ENCODE measurements at regions not wholly inside any gene's neighbourhood (a gene's known extent, or its start where the extent isn't known, plus 50 kb on each side); places are given as distances from the start of the nearest gene placed in this dataset.
"Not testable (repeated sequence)": the region's sequence is repeated elsewhere in the genome, so short reads cannot be mapped to it uniquely, and the experiment has no call there.

- no peak for DNase-seq (ENCODE audit: low read depth in 3 of 3)
Observed at GRCh38 chr14:58887931-58888330, 250.2 kb downstream of the DACT1 start.

GRCh38 chr14:58898655-58899316 lies 261.0 kb downstream of the DACT1 start:
- DNase-seq (ENCODE audit: low read depth in 3 of 3): no peak

GRCh38 chr14:58899317-58899713 lies 261.6 kb downstream of the DACT1 start:
- no peak for DNase-seq (ENCODE audit: low read depth in 3 of 3)

- DNase-seq (ENCODE audit: low read depth in 3 of 3): no peak
Observed at GRCh38 chr14:58901826-58902225, 264.1 kb downstream of the DACT1 start.

- no peak for DNase-seq (ENCODE audit: low read depth in 3 of 3)
Observed at GRCh38 chr14:58904776-58905175, 267.0 kb downstream of the DACT1 start.

GRCh38 chr14:58907803-58908202 lies 270.0 kb downstream of the DACT1 start:
- DNase-seq (ENCODE audit: low read depth in 3 of 3): no peak

GRCh38 chr14:58912287-58912686 lies 274.5 kb downstream of the DACT1 start:
- DNase-seq (ENCODE audit: low read depth in 3 of 3): no peak

GRCh38 chr14:58912799-58913432 lies 275.2 kb downstream of the DACT1 start:
- no peak for DNase-seq (ENCODE audit: low read depth in 3 of 3)

GRCh38 chr14:58914279-58914855 lies 274.1 kb upstream of the DAAM1 start:
- DNase-seq (ENCODE audit: low read depth in 3 of 3): no peak

GRCh38 chr14:58915646-58916045 lies 272.8 kb upstream of the DAAM1 start:
- no peak for DNase-seq (ENCODE audit: low read depth in 3 of 3)

GRCh38 chr14:58918066-58918738 lies 270.3 kb upstream of the DAAM1 start:
- no peak for DNase-seq (ENCODE audit: low read depth in 3 of 3)

- no peak for DNase-seq (ENCODE audit: low read depth in 3 of 3)
Observed at GRCh38 chr14:58919217-58919616, 269.2 kb upstream of the DAAM1 start.

GRCh38 chr14:58920230-58920629 lies 268.2 kb upstream of the DAAM1 start:
- no peak for DNase-seq (ENCODE audit: low read depth in 3 of 3)

- DNase-seq (ENCODE audit: low read depth in 3 of 3): not testable (repeated sequence)
Observed at GRCh38 chr14:58922201-58922940, 266.1 kb upstream of the DAAM1 start.

- DNase-seq (ENCODE audit: low read depth in 3 of 3): no peak
Observed at GRCh38 chr14:58923751-58924405, 264.6 kb upstream of the DAAM1 start.

GRCh38 chr14:58941629-58942028 lies 246.8 kb upstream of the DAAM1 start:
- DNase-seq (ENCODE audit: low read depth in 3 of 3): no peak

GRCh38 chr14:58942516-58942915 lies 246.0 kb upstream of the DAAM1 start:
- no peak for DNase-seq (ENCODE audit: low read depth in 3 of 3)

- no peak for DNase-seq (ENCODE audit: low read depth in 3 of 3)
Observed at GRCh38 chr14:58944343-58944967, 244.0 kb upstream of the DAAM1 start.

GRCh38 chr14:58944968-58945356 lies 243.5 kb upstream of the DAAM1 start:
- DNase-seq (ENCODE audit: low read depth in 3 of 3): no peak

GRCh38 chr14:58946431-58946830 lies 242.0 kb upstream of the DAAM1 start:
- no peak for DNase-seq (ENCODE audit: low read depth in 3 of 3)

GRCh38 chr14:58947156-58947555 lies 241.3 kb upstream of the DAAM1 start:
- DNase-seq (ENCODE audit: low read depth in 3 of 3): no peak
